Occipital lobe (tissue), 1 donor: ENCODE measurements at regions not wholly inside any gene's neighbourhood (a gene's known extent, or its start where the extent isn't known, plus 50 kb on each side); places are given as distances from the start of the nearest gene placed in this dataset.

Source experiments
- DNase-seq: peaks from one replicate; lab custom pipeline; 2025; lab: John Stamatoyannopoulos, UW

- DNase-seq = no peak
Measured at GRCh38 chr13:62092536-62092935, 676.9 kb upstream of the PCDH20 start.

- DNase-seq = no peak
Measured at GRCh38 chr13:62088165-62088564, 672.5 kb upstream of the PCDH20 start.

- no peak for DNase-seq
Measured at GRCh38 chr13:62087124-62087523, 671.5 kb upstream of the PCDH20 start.

- DNase-seq = no peak
Measured at GRCh38 chr13:62085337-62086229, 669.9 kb upstream of the PCDH20 start.

GRCh38 chr13:62084728-62085127, 669.1 kb upstream of the PCDH20 start:
- no peak for DNase-seq

- DNase-seq = no peak
Measured at GRCh38 chr13:62067821-62068220, 652.2 kb upstream of the PCDH20 start.

GRCh38 chr13:62065016-62065415, 649.4 kb upstream of the PCDH20 start:
- DNase-seq = no peak

- no peak for DNase-seq
Measured at GRCh38 chr13:62061751-62062150, 646.1 kb upstream of the PCDH20 start.

- DNase-seq = no peak
Measured at GRCh38 chr13:62060570-62060969, 644.9 kb upstream of the PCDH20 start.

GRCh38 chr13:62057286-62057685, 641.6 kb upstream of the PCDH20 start:
- no peak for DNase-seq

GRCh38 chr13:62049992-62050391, 634.3 kb upstream of the PCDH20 start:
- DNase-seq = no peak

- no peak for DNase-seq
Measured at GRCh38 chr13:62046512-62046911, 630.9 kb upstream of the PCDH20 start.

GRCh38 chr13:62043600-62043999, 628.0 kb upstream of the PCDH20 start:
- DNase-seq = no peak

GRCh38 chr13:62040806-62041205, 625.2 kb upstream of the PCDH20 start:
- no peak for DNase-seq

GRCh38 chr13:62040078-62040477, 624.4 kb upstream of the PCDH20 start:
- DNase-seq = no peak

- DNase-seq = no peak
Measured at GRCh38 chr13:62038214-62038613, 622.6 kb upstream of the PCDH20 start.

GRCh38 chr13:62035981-62036380, 620.3 kb upstream of the PCDH20 start:
- no peak for DNase-seq

- no peak for DNase-seq
Measured at GRCh38 chr13:62033934-62034333, 618.3 kb upstream of the PCDH20 start.

GRCh38 chr13:62022369-62022768, 606.7 kb upstream of the PCDH20 start:
- no peak for DNase-seq

- DNase-seq = no peak
Measured at GRCh38 chr13:62019858-62020257, 604.2 kb upstream of the PCDH20 start.

GRCh38 chr13:62014299-62014698, 598.6 kb upstream of the PCDH20 start:
- DNase-seq = no peak

GRCh38 chr13:62003452-62003851, 587.8 kb upstream of the PCDH20 start:
- no peak for DNase-seq

- DNase-seq = no peak
Measured at GRCh38 chr13:61994174-61994573, 578.5 kb upstream of the PCDH20 start.

GRCh38 chr13:61989978-61990377, 574.3 kb upstream of the PCDH20 start:
- DNase-seq = no peak
